SK-N-SH treated with all-trans-retinoic acid at 6 μM for 48 hours (cell line): ENCODE measurements at regions not wholly inside any gene's neighbourhood (a gene's known extent, or its start where the extent isn't known, plus 50 kb on each side); places are given as distances from the start of the nearest gene placed in this dataset.

Source experiments
- ATAC-seq: fragments of 200-7000 bp; cut with Tn5 transposase; 3 replicates; pipeline ENCODE4 v1.9.1; 2020; ENCODE audit warnings: mild to moderate bottlenecking, moderate library complexity
- ARNTL ChIP-seq: fragments of 450-650 bp; formaldehyde crosslinking; IDR thresholded peaks from 2 replicates; pipeline ENCODE4 v1.5.0; 2020; ENCODE audit warnings: low read depth, mild to moderate bottlenecking, moderate library complexity, borderline replicate concordance
- BACH2 ChIP-seq: fragments of 250-450 bp; sonication (Bioruptor Pico); IDR thresholded peaks from 2 replicates; pipeline ENCODE4 v1.9.0; 2021; ENCODE audit warnings: mild to moderate bottlenecking, borderline replicate concordance
- CREB5 ChIP-seq: fragments of 250-450 bp; sonication (Bioruptor Pico); IDR thresholded peaks from 2 replicates; pipeline ENCODE4 v1.5.1; 2020; ENCODE audit warnings: low read depth, mild to moderate bottlenecking, moderate library complexity
- CSDC2 ChIP-seq: fragments of 250-450 bp; sonication (Bioruptor Pico); IDR thresholded peaks from 2 replicates; pipeline ENCODE4 v1.5.0; 2020; ENCODE audit warnings: mild to moderate bottlenecking, moderate library complexity
- ESRRG ChIP-seq: fragments of 250-450 bp; sonication (Bioruptor Pico); IDR thresholded peaks from 2 replicates; pipeline ENCODE4 v1.6.1; 2021; ENCODE audit warnings: mild to moderate bottlenecking
- GLIS3 ChIP-seq: fragments of 250-450 bp; sonication (Bioruptor Pico); IDR thresholded peaks from 2 replicates; pipeline ENCODE4 v1.5.0; 2020; ENCODE audit warnings: mild to moderate bottlenecking, moderate library complexity
- ISL1 ChIP-seq: fragments of 250-450 bp; sonication (Bioruptor Pico); IDR thresholded peaks from 2 replicates; pipeline ENCODE4 v2.1.2; 2022; ENCODE audit warnings: mild to moderate bottlenecking, moderate library complexity
- OSR1 ChIP-seq: fragments of 250-450 bp; sonication (Bioruptor Pico); IDR thresholded peaks from 2 replicates; pipeline ENCODE4 v1.8.0; 2022; ENCODE audit warnings: moderate library complexity, mild to moderate bottlenecking, inconsistent platforms
- PATZ1 ChIP-seq: fragments of 250-450 bp; sonication (Bioruptor Pico); IDR thresholded peaks from 2 replicates; pipeline ENCODE4 v1.8.0; 2020; ENCODE audit warnings: mild to moderate bottlenecking, moderate library complexity, borderline replicate concordance
- POU6F1 ChIP-seq: fragments of 250-450 bp; sonication (Bioruptor Pico); IDR thresholded peaks from 2 replicates; pipeline ENCODE4 v1.8.0; 2021; ENCODE audit warnings: low read depth, mild to moderate bottlenecking, moderate library complexity, borderline replicate concordance
- PPARA ChIP-seq: fragments of 250-450 bp; sonication (Bioruptor Pico); IDR thresholded peaks from 2 replicates; pipeline ENCODE4 v1.5.0; 2020; ENCODE audit warnings: mild to moderate bottlenecking, borderline replicate concordance
- RARB ChIP-seq: fragments of 250-450 bp; sonication (Bioruptor Pico); IDR thresholded peaks from 2 replicates; pipeline ENCODE4 v1.8.0; 2021; ENCODE audit warnings: mild to moderate bottlenecking, moderate library complexity
- SNAI2 ChIP-seq: fragments of 250-450 bp; sonication (Bioruptor Pico); IDR thresholded peaks from 2 replicates; pipeline ENCODE4 v1.5.0; 2020; ENCODE audit warnings: mild to moderate bottlenecking, moderate library complexity
- TCF4 ChIP-seq: fragments of 250-450 bp; sonication (Bioruptor Pico); IDR thresholded peaks from 2 replicates; pipeline ENCODE4 v1.8.0; 2021; ENCODE audit warnings: mild to moderate bottlenecking, moderate library complexity, borderline replicate concordance
- TOX ChIP-seq: fragments of 250-450 bp; sonication (Bioruptor Pico); IDR thresholded peaks from 2 replicates; pipeline ENCODE4 v1.8.0; 2021; ENCODE audit warnings: mild to moderate bottlenecking, moderate library complexity, borderline replicate concordance
- ZC3H10 ChIP-seq: fragments of 250-450 bp; sonication (Bioruptor Pico); IDR thresholded peaks from 2 replicates; pipeline ENCODE4 v1.5.1; 2021; ENCODE audit warnings: mild to moderate bottlenecking, moderate library complexity
- ZFP3 ChIP-seq: fragments of 250-450 bp; sonication (Bioruptor Pico); IDR thresholded peaks from 2 replicates; pipeline ENCODE4 v1.5.0; 2020; ENCODE audit warnings: mild to moderate bottlenecking, moderate library complexity
- ZFP30 ChIP-seq: fragments of 450-650 bp; formaldehyde crosslinking; IDR thresholded peaks from 2 replicates; pipeline ENCODE4 v1.5.0; 2022; ENCODE audit warnings: mild to moderate bottlenecking, moderate library complexity
- ZNF565 ChIP-seq: fragments of 450-650 bp; formaldehyde crosslinking; conservative IDR thresholded peaks from 2 replicates; pipeline ENCODE4 v1.5.0; 2020; ENCODE audit warnings: low read depth, mild to moderate bottlenecking, moderate library complexity
- ZNF70 ChIP-seq: fragments of 450-650 bp; formaldehyde crosslinking; IDR thresholded peaks from 2 replicates; pipeline ENCODE4 v1.5.0; 2020; ENCODE audit warnings: mild to moderate bottlenecking, moderate library complexity
- ZNF8 ChIP-seq: fragments of 450-650 bp; formaldehyde crosslinking; IDR thresholded peaks from 2 replicates; pipeline ENCODE4 v1.5.0; 2020; ENCODE audit warnings: mild to moderate bottlenecking, moderate library complexity
- TF ChIP-seq, protein P1 (sequence below): fragments of 250-450 bp; sonication (Bioruptor Pico); IDR thresholded peaks from 2 replicates; pipeline ENCODE4 v1.5.1; 2021; ENCODE audit warnings: mild to moderate bottlenecking, moderate library complexity
- TF ChIP-seq, protein P2 (sequence below): fragments of 250-450 bp; sonication (Bioruptor Pico); IDR thresholded peaks from 2 replicates; pipeline ENCODE4 v1.5.0; 2020; ENCODE audit warnings: mild to moderate bottlenecking, moderate library complexity

DNA sequence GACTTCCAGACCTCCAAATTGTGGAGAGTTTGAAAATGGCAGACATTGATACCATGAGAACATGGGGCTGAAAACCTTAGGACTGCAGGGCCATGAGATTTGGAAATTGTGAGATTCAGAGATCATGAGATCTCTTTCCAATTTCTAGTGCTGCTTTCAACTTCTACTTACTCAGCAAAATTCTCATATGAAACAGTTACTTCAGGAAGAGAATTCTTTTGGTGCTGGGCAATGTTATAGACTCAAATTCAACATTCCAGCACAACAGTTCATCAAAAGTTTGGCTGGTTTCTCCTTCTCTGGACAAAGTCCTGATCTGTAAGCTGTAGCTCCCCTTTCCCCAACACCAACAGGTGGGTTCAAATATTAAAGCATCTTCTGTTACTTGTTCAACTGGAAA, 506.9 kb upstream of the NECTIN3 start:
- TF ChIP-seq CREB5 (CRISPR knock-in tag) = no peak
- TF ChIP-seq POU6F1 (CRISPR knock-in tag) = no peak
- TF ChIP-seq ZNF565 (CRISPR knock-in tag) = no peak
- TF ChIP-seq ZNF8 (CRISPR knock-in tag) = no peak
- no peak for TF ChIP-seq ZC3H10 (CRISPR knock-in tag)
- TF ChIP-seq GLIS3 (CRISPR knock-in tag) = no peak
- TF ChIP-seq PATZ1 = no peak
- TF ChIP-seq ARNTL (CRISPR knock-in tag) = no peak
- no peak for TF ChIP-seq ZNF70
- TF ChIP-seq ZFP3 (CRISPR knock-in tag) = no peak
- TF ChIP-seq BACH2 (CRISPR knock-in tag) = no peak
- no peak for TF ChIP-seq TCF4 (CRISPR knock-in tag)
- TF ChIP-seq ESRRG (CRISPR knock-in tag) = no peak
- TF ChIP-seq RARB = no peak
- no peak for TF ChIP-seq PPARA (CRISPR knock-in tag)
- no peak for TF ChIP-seq SNAI2 (CRISPR knock-in tag)

DNA sequence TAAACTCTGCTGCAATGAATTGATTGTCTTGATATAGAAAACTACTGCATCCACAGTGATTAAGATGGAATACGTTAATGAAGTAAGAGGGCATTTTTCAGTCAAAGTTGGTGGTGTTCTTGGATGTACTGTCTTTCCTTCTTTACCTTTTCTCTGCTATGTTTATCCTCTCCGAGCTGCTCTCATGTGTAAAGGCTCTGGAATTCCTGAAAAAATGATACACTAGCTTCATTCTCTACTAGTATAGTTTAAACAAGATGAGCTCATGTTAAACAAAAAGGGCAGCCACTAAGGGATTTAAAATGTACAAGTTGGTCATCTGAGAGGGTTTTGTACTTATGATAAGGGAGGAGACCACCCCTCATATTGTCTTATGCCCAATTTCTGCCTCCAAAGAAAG, 504.6 kb upstream of the NECTIN3 start:
- no peak for TF ChIP-seq TCF4 (CRISPR knock-in tag)
- TF ChIP-seq CSDC2 (CRISPR knock-in tag) = no peak
- no peak for TF ChIP-seq SNAI2 (CRISPR knock-in tag)
- no peak for TF ChIP-seq ZFP3 (CRISPR knock-in tag)
- no peak for TF ChIP-seq OSR1 (CRISPR knock-in tag)
- TF ChIP-seq TOX (CRISPR knock-in tag) = no peak
- no peak for TF ChIP-seq CREB5 (CRISPR knock-in tag)
- TF ChIP-seq, protein P1, sequence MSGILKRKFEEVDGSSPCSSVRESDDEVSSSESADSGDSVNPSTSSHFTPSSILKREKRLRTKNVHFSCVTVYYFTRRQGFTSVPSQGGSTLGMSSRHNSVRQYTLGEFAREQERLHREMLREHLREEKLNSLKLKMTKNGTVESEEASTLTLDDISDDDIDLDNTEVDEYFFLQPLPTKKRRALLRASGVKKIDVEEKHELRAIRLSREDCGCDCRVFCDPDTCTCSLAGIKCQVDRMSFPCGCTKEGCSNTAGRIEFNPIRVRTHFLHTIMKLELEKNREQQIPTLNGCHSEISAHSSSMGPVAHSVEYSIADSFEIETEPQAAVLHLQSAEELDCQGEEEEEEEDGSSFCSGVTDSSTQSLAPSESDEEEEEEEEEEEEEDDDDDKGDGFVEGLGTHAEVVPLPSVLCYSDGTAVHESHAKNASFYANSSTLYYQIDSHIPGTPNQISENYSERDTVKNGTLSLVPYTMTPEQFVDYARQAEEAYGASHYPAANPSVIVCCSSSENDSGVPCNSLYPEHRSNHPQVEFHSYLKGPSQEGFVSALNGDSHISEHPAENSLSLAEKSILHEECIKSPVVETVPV (CRISPR knock-in tag) = no peak
- TF ChIP-seq, protein P2, sequence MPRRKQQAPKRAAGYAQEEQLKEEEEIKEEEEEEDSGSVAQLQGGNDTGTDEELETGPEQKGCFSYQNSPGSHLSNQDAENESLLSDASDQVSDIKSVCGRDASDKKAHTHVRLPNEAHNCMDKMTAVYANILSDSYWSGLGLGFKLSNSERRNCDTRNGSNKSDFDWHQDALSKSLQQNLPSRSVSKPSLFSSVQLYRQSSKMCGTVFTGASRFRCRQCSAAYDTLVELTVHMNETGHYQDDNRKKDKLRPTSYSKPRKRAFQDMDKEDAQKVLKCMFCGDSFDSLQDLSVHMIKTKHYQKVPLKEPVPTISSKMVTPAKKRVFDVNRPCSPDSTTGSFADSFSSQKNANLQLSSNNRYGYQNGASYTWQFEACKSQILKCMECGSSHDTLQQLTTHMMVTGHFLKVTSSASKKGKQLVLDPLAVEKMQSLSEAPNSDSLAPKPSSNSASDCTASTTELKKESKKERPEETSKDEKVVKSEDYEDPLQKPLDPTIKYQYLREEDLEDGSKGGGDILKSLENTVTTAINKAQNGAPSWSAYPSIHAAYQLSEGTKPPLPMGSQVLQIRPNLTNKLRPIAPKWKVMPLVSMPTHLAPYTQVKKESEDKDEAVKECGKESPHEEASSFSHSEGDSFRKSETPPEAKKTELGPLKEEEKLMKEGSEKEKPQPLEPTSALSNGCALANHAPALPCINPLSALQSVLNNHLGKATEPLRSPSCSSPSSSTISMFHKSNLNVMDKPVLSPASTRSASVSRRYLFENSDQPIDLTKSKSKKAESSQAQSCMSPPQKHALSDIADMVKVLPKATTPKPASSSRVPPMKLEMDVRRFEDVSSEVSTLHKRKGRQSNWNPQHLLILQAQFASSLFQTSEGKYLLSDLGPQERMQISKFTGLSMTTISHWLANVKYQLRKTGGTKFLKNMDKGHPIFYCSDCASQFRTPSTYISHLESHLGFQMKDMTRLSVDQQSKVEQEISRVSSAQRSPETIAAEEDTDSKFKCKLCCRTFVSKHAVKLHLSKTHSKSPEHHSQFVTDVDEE = no peak
- TF ChIP-seq ARNTL (CRISPR knock-in tag) = no peak
- TF ChIP-seq ZNF8 (CRISPR knock-in tag) = no peak
- no peak for TF ChIP-seq ESRRG (CRISPR knock-in tag)
- no peak for TF ChIP-seq GLIS3 (CRISPR knock-in tag)
- no peak for TF ChIP-seq PATZ1
- TF ChIP-seq RARB = no peak
- no peak for TF ChIP-seq PPARA (CRISPR knock-in tag)
- TF ChIP-seq ISL1 (CRISPR knock-in tag) = no peak
- no peak for TF ChIP-seq POU6F1 (CRISPR knock-in tag)
- no peak for TF ChIP-seq ZFP30 (CRISPR knock-in tag)
- 0 out of 3 replicates have a peak, but pooled peaks have one; percentile 27 for ATAC-seq

More for the DNA sequence above, 506.9 kb upstream of the NECTIN3 start:
- no peak for ATAC-seq
